HEK293T (cell line): ENCODE measurements at regions not wholly inside any gene's neighbourhood (a gene's known extent, or its start where the extent isn't known, plus 50 kb on each side); places are given as distances from the start of the nearest gene placed in this dataset.

Source experiments
- BHLHE40 ChIP-seq: fragments of 450-650 bp; IDR thresholded peaks from 2 replicates; pipeline ENCODE4 v1.6.1; 2016; ENCODE audit warnings: mild to moderate bottlenecking, moderate library complexity, borderline replicate concordance
- FOXA1 ChIP-seq: fragments of 450-650 bp; IDR thresholded peaks from 2 replicates; pipeline ENCODE4 v1.6.1; 2016; ENCODE audit warnings: mild to moderate bottlenecking
- FOXM1 ChIP-seq: fragments of 450-650 bp; IDR thresholded peaks from 2 replicates; pipeline ENCODE4 v1.6.1; 2017; ENCODE audit warnings: mild to moderate bottlenecking, borderline replicate concordance
- NFRKB ChIP-seq: fragments of 450-650 bp; IDR thresholded peaks from 2 replicates; pipeline ENCODE4 v1.6.1; 2016; ENCODE audit warnings: mild to moderate bottlenecking, moderate library complexity
- SP1 ChIP-seq: fragments of 450-650 bp; IDR thresholded peaks from 2 replicates; pipeline ENCODE4 v1.6.1; 2017

DNA sequence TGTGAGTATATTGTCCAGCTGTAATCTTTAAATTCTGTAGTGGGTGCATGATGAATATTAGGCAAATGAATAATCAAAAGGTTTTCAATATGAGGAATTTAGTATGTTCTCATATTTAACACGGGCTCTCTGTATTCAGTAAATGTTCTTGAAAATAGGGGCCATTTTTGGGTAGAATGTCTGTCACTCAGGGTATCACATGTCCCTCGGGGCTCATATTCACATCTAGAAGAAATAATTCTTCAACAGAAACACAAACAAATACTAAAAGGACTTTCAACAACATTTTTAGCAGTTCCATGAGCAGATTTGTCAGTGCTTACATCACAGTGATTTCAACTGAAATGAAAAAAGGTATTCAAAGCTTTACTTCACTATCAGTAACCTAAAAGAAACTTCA, 1388.4 kb upstream of the MIR17HG start:
- TF ChIP-seq FOXM1 = no peak
- TF ChIP-seq SP1 = no peak
- TF ChIP-seq NFRKB = no peak
- no peak for TF ChIP-seq BHLHE40
- TF ChIP-seq FOXA1 = no peak
